MM.1S (cell line): ENCODE measurements at regions not wholly inside any gene's neighbourhood (a gene's known extent, or its start where the extent isn't known, plus 50 kb on each side); places are given as distances from the start of the nearest gene placed in this dataset.

Source experiments
- DNase-seq: peaks from one replicate; pipeline ENCODE4 v3.0.0-alpha.2; 2015
- H2AFZ ChIP-seq: fragments of 300-600 bp; sonication (generic); 2 replicates; pipeline ENCODE4 v1.6.0; 2016; ENCODE audit warnings: antibody characterized with exemption, low read length
- H3F3A ChIP-seq: fragments of 300-600 bp; sonication (generic); 2 replicates; pipeline ENCODE4 v1.6.1; 2016; ENCODE audit warnings: mild to moderate bottlenecking, antibody characterized with exemption, low read length, moderate library complexity, mixed read lengths; ENCODE audit not compliant: insufficient read depth
- H3K27ac ChIP-seq: fragments of 300-600 bp; sonication (generic); 2 replicates; pipeline ENCODE4 v1.5.1; 2016; ENCODE audit warnings: mild to moderate bottlenecking, low read length
- H3K27me3 ChIP-seq: fragments of 300-600 bp; sonication (generic); replicated peaks from 2 replicates; pipeline ENCODE4 v1.6.0; 2016; ENCODE audit warnings: low read length; ENCODE audit not compliant: insufficient read depth
- H3K36me3 ChIP-seq: fragments of 300-600 bp; sonication (generic); replicated peaks from 2 replicates; pipeline ENCODE4 v1.6.1; 2016; ENCODE audit warnings: mild to moderate bottlenecking, low read length, mixed read lengths; ENCODE audit not compliant: insufficient read depth
- H3K4me1 ChIP-seq: fragments of 300-600 bp; sonication (generic); 2 replicates; pipeline ENCODE4 v1.6.1; 2016; ENCODE audit warnings: low read length, mixed read lengths
- H3K4me2 ChIP-seq: fragments of 300-600 bp; sonication (generic); 2 replicates; pipeline ENCODE4 v1.6.0; 2016; ENCODE audit warnings: low read depth, low read length
- H3K4me3 ChIP-seq: fragments of 300-600 bp; sonication (generic); 2 replicates; pipeline ENCODE4 v1.5.1; 2016; ENCODE audit warnings: low read length, mixed read lengths
- H3K79me2 ChIP-seq: fragments of 300-600 bp; sonication (generic); 2 replicates; pipeline ENCODE4 v1.6.1; 2016; ENCODE audit warnings: mixed run types, low read length, mixed read lengths
- H3K9ac ChIP-seq: fragments of 300-600 bp; sonication (generic); 2 replicates; pipeline ENCODE4 v1.6.1; 2016; ENCODE audit warnings: low read length, mixed read lengths
- H3K9me2 ChIP-seq: fragments of 300-600 bp; sonication (generic); replicated peaks from 2 replicates; pipeline ENCODE4 v1.6.1; 2016; ENCODE audit warnings: mild to moderate bottlenecking, low read length, mixed read lengths; ENCODE audit not compliant: insufficient read depth
- H3K9me3 ChIP-seq: fragments of 300-600 bp; sonication (generic); replicated peaks from 2 replicates; pipeline ENCODE4 v1.6.1; 2016; ENCODE audit warnings: mild to moderate bottlenecking, low read length, mixed read lengths; ENCODE audit not compliant: insufficient read depth
- H4K20me1 ChIP-seq: fragments of 300-600 bp; sonication (generic); 2 replicates; pipeline ENCODE4 v1.6.1; 2016; ENCODE audit warnings: mild to moderate bottlenecking, low read length, moderate library complexity, mixed read lengths; ENCODE audit not compliant: insufficient read depth
- EZH2 ChIP-seq: fragments of 300-600 bp; sonication (generic); optimal IDR thresholded peaks from 2 replicates; pipeline ENCODE3; 2017; ENCODE audit warnings: low read depth, mild to moderate bottlenecking, antibody characterized with exemption, low read length, mixed read lengths
- EZH2phosphoT487 ChIP-seq: fragments of 300-600 bp; sonication (generic); IDR thresholded peaks from 2 replicates; pipeline ENCODE4 v1.6.1; 2018; ENCODE audit warnings: antibody characterized with exemption, low read length
- TF ChIP-seq, protein P1 (sequence below): fragments of 300-600 bp; sonication (generic); IDR thresholded peaks from 2 replicates; pipeline ENCODE4 v1.5.1; 2016; ENCODE audit warnings: antibody characterized with exemption, low read length, mixed read lengths

DNA sequence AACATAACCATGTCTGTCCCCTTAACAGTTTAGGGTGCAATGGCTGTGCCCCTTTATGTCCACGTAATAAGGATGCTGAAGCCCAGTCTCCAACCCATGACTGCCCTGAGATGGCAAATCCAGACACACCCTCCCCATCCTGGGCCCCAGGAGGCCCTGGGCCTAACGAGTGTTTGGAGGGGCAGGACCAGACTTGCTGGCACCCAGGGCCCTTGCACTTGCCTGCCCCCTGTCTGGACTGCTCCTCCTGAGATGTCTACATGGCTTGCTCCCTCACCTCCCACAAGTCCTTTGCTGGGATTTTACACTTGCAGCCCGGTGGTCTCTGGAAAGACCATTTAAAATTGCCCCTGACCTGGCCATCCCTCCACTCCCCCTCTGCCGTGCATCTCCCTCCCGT lies 132.2 kb upstream of the NECTIN1 start:
- Histone ChIP-seq H3K4me1 (no peaks in the 10 kb centered on the region), H3K36me3 (no peaks in the 10 kb centered on the region), H3K4me2 (no peak overlapping the region), H3K27me3 (peaks cover 17% of the 10 kb centered on the region; the same call in 1 of the 2 replicates), H3K4me3 (no peak overlapping the region), H3K9ac (no peak overlapping the region), H3K9me3 (no peaks in the 10 kb centered on the region), H3F3A (no peaks in the 10 kb centered on the region), H3K9me2 (no peaks in the 10 kb centered on the region), H2AFZ (no peak overlapping the region), H3K27ac (no peak overlapping the region), H3K79me2 (no peaks in the 10 kb centered on the region), H4K20me1 (no peaks in the 10 kb centered on the region)
- TF ChIP-seq, protein P1, sequence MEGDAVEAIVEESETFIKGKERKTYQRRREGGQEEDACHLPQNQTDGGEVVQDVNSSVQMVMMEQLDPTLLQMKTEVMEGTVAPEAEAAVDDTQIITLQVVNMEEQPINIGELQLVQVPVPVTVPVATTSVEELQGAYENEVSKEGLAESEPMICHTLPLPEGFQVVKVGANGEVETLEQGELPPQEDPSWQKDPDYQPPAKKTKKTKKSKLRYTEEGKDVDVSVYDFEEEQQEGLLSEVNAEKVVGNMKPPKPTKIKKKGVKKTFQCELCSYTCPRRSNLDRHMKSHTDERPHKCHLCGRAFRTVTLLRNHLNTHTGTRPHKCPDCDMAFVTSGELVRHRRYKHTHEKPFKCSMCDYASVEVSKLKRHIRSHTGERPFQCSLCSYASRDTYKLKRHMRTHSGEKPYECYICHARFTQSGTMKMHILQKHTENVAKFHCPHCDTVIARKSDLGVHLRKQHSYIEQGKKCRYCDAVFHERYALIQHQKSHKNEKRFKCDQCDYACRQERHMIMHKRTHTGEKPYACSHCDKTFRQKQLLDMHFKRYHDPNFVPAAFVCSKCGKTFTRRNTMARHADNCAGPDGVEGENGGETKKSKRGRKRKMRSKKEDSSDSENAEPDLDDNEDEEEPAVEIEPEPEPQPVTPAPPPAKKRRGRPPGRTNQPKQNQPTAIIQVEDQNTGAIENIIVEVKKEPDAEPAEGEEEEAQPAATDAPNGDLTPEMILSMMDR: no peak
- TF ChIP-seq EZH2phosphoT487 (no peak), EZH2 (no peak)
- DNase-seq: no peak

DNA sequence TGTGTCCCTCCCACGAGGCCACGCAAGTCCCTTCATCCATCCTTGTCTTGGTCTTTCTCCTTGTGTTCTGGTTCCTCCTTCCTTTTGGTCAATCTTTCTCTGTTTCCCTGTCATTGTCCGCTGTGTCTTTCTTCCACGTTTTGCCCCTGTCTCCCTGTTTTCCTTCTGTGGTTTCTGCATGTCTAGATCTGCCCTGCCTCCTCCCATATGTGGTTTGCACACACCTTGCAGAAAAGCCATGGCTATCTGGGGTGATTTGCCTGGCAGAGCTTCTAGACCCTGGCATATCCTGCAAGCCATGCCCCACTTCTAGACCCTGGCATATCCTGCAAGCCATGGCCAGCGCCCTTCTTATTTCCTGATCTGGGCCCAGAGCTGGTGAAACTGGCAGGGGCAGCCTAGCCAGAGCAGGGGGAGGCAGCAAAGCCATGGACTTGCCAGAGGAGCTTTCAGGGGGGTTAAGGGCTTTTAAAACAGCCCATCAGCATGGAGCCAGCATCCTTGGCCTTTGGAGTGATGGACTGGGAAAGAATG lies 131.6 kb upstream of the NECTIN1 start:
- no peak for DNase-seq
- Histone ChIP-seq H3K4me3 (no peak overlapping the region), H3K36me3 (no peaks in the 10 kb centered on the region), H3K4me1 (no peaks in the 10 kb centered on the region), H3K79me2 (no peaks in the 10 kb centered on the region), H3K9me3 (no peaks in the 10 kb centered on the region), H3K9me2 (no peaks in the 10 kb centered on the region), H3F3A (no peaks in the 10 kb centered on the region), H2AFZ (no peak overlapping the region), H3K27me3 (peaks cover 19% of the 10 kb centered on the region; the same call in 1 of the 2 replicates), H4K20me1 (no peaks in the 10 kb centered on the region), H3K27ac (no peak overlapping the region), H3K9ac (no peak overlapping the region), H3K4me2 (no peak overlapping the region)
- TF ChIP-seq EZH2: no peak
- TF ChIP-seq, protein P1: no peak
- TF ChIP-seq EZH2phosphoT487: no peak

DNA sequence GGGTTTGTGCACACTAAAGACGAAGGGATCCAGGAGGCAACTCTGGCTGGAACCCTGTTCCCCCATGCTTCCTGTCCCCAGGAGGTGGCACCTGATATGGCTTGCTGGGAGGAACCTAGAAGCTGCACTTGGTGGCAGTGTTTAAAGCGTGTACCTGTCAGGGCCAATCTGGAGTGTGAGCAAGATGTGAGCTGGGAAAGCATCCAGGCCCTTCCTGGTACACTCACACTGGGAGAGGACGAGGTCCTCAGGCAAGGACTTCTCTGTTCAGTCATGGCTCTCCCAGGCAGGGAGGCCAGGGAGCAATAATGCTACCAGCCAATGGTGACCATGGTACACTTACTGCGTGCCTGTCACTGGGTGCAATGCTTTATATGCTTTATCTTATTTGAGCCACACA lies 130.7 kb upstream of the NECTIN1 start:
- no peak overlapping the region for H2AFZ ChIP-seq
- no peak for TF ChIP-seq EZH2
- TF ChIP-seq, protein P1: no peak
- no peak for TF ChIP-seq EZH2phosphoT487
- no peaks in the 10 kb centered on the region for H3F3A ChIP-seq
- no peaks in the 10 kb centered on the region for H3K79me2 ChIP-seq
- H3K9ac ChIP-seq: no peak overlapping the region
- H3K4me3 ChIP-seq: no peak overlapping the region
- no peaks in the 10 kb centered on the region for H3K4me1 ChIP-seq
- H4K20me1 ChIP-seq: no peaks in the 10 kb centered on the region
- no peak for DNase-seq
- H3K27me3 ChIP-seq: peaks cover 18% of the 10 kb centered on the region; the same call in 1 of the 2 replicates
- H3K9me3 ChIP-seq: no peaks in the 10 kb centered on the region
- H3K36me3 ChIP-seq: no peaks in the 10 kb centered on the region
- no peak overlapping the region for H3K4me2 ChIP-seq
- H3K27ac ChIP-seq: no peak overlapping the region
- H3K9me2 ChIP-seq: no peaks in the 10 kb centered on the region
